Vagina (tissue), 2 donors: ENCODE measurements at regions not wholly inside any gene's neighbourhood (a gene's known extent, or its start where the extent isn't known, plus 50 kb on each side); places are given as distances from the start of the nearest gene placed in this dataset.

ENCODE experiments used
- DNase-seq, 2 donors: peaks; one replicate each; pipeline ENCODE4 v3.0.0-alpha.2; 2017; ENCODE audit errors: extremely low spot score in 2 of 2
- H3K27ac ChIP-seq: fragments of 200-600 bp; sonication (generic); one replicate; pipeline ENCODE4 v1.5.1; 2019
- H3K27me3 ChIP-seq: fragments of 200-600 bp; sonication (generic); one replicate; pipeline ENCODE4 v1.5.1; 2019
- H3K36me3 ChIP-seq, 2 donors: fragments of 200-600 bp; sonication (generic); one replicate each; pipeline ENCODE4 v1.5.1; 2017 to 2019
- H3K4me1 ChIP-seq: fragments of 200-600 bp; sonication (generic); one replicate; pipeline ENCODE4 v1.5.1; 2019
- H3K4me3 ChIP-seq, 2 donors: fragments of 200-600 bp; sonication (generic); 1 replicate in 1 of 2; 2 replicates in 1 of 2; pipeline ENCODE4 v1.5.1; 2016 to 2019
- H3K9me3 ChIP-seq: fragments of 200-600 bp; sonication (generic); one replicate; pipeline ENCODE4 v1.5.1; 2019
- POLR2A ChIP-seq, 2 donors: fragments of 450-650 bp; IDR thresholded peaks; one replicate each; pipeline ENCODE4 v1.6.1; 2017; ENCODE audit warnings: antibody characterized with exemption in 2 of 2, mild to moderate bottlenecking in 2 of 2, moderate library complexity in 2 of 2
- POLR2AphosphoS5 ChIP-seq, 2 donors: sonication (generic); formaldehyde crosslinking; IDR thresholded peaks; one replicate each; pipeline ENCODE4 v1.9.0; 2017; ENCODE audit warnings: antibody characterized with exemption in 2 of 2, mild to moderate bottlenecking in 2 of 2, low read depth in 1 of 2; ENCODE audit not compliant: insufficient read depth in 1 of 2
- intact Hi-C: fragments of 100-400 bp; cut with DNase I; formaldehyde crosslinking; loops from one replicate; pipeline ENCODE4 v1.15.1; 2023
- TF ChIP-seq, protein P1 (sequence below), 3 experiments: fragments of 450-650 bp in 2 of 3; fragments of 200-600 bp in 1 of 3; sonication (generic) in 1 of 3; IDR thresholded peaks; one replicate each; pipeline ENCODE4 v1.5.1; 2017 to 2019; ENCODE audit warnings: antibody characterized with exemption in 3 of 3, mild to moderate bottlenecking in 2 of 3, moderate library complexity in 2 of 3

DNA sequence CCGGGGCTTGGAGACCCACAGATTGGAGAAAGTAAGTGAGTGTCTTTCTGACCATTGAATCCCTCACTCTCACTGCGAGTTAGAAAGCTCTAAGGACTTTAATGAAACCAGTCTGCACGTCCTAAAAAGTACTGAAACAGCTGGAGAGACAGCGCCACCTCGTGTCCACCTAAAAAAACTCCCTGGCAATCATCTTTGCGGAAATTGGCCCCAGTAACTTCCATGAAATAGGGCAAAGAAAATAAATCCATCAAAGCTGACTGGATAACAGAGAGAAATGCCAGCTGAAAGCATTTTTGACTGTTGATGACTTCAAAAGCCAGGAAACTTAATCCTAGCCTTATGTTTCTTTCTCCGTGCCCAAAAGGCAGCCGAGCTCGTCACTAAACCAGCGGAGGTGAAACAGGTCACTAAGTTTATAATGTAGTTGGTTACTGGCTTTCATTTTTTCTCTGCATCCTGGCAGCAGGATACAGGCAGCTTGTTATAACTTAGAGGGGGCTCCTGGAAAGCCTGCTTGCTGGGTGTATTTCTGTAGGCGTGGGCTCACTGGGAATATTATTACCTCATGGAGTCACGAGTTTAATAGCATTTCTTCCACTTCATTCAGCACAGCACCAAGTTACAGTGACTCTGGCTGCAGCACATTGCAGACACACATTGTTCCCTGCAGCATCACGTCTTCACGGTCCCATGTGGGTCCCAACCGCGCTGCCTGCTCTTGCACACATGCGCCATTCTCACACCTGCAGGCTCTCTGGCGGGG, 266.5 kb downstream of the HRH4 start:
- H3K4me3 ChIP-seq = peak overlapping the region; percentile 18 to 33
- peak overlapping the region; percentile 49 for H3K27ac ChIP-seq
- intact Hi-C loops = loop anchor here (10.0 kb wide), 1 partner anchor 132 kb away; no protein-coding TSS in a partner anchor
- no peaks in the 10 kb centered on the region for H3K27me3 ChIP-seq
- peaks cover 10% of the 10 kb centered on the region for H3K4me1 ChIP-seq
- H3K36me3 ChIP-seq = no peaks in the 10 kb centered on the region
- TF ChIP-seq POLR2AphosphoS5 (IDR thresholded peaks at IDR 0.05; ENCODE audit: insufficient read depth in 1 of 2, low read depth in 1 of 2) (peak in 1 of 2 donors; percentile 37), POLR2A (IDR thresholded peaks at IDR 0.05) (no peak)
- TF ChIP-seq, protein P1, sequence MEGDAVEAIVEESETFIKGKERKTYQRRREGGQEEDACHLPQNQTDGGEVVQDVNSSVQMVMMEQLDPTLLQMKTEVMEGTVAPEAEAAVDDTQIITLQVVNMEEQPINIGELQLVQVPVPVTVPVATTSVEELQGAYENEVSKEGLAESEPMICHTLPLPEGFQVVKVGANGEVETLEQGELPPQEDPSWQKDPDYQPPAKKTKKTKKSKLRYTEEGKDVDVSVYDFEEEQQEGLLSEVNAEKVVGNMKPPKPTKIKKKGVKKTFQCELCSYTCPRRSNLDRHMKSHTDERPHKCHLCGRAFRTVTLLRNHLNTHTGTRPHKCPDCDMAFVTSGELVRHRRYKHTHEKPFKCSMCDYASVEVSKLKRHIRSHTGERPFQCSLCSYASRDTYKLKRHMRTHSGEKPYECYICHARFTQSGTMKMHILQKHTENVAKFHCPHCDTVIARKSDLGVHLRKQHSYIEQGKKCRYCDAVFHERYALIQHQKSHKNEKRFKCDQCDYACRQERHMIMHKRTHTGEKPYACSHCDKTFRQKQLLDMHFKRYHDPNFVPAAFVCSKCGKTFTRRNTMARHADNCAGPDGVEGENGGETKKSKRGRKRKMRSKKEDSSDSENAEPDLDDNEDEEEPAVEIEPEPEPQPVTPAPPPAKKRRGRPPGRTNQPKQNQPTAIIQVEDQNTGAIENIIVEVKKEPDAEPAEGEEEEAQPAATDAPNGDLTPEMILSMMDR (IDR thresholded peaks at IDR 0.05) = peak; percentile 37 to 88 (median 76)
- DNase-seq = no peak
- H3K9me3 ChIP-seq = no peaks in the 10 kb centered on the region

DNA sequence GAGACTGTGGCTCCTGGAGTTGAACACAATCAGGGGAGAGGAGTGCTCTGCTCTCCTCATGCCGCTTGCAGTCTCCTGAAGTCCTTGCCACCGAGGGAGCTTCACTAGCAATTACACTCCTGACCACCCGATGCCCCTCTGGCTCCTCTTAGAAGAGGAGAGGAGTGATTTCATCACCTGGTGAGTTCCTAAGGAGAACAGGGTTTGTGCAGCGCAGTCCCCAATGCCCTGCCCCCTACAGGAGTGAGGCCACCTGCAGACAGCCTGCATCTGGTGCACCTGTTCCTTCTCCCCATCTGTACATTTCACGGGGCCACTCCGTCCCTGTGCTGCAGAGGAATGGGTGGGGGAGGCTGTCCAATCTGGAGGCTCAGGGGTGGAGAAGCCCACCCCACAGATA, 267.2 kb downstream of the HRH4 start:
- peaks cover 10% of the 10 kb centered on the region for H3K4me1 ChIP-seq
- TF ChIP-seq, protein P1 (IDR thresholded peaks at IDR 0.05) = no peak
- no peak for TF ChIP-seq POLR2A (IDR thresholded peaks at IDR 0.05)
- H3K27me3 ChIP-seq = no peaks in the 10 kb centered on the region
- H3K4me3 ChIP-seq = no peak overlapping the region
- H3K9me3 ChIP-seq = no peaks in the 10 kb centered on the region
- H3K27ac ChIP-seq = no peak overlapping the region
- DNase-seq = no peak
- intact Hi-C loops = loop anchor here (10.0 kb wide), 1 partner anchor 133 kb away; no protein-coding TSS in a partner anchor
- no peaks in the 10 kb centered on the region for H3K36me3 ChIP-seq

- Histone ChIP-seq H3K4me1 (peaks cover 10% of the 10 kb centered on the region), H3K27ac (no peak overlapping the region), H3K9me3 (no peaks in the 10 kb centered on the region), H3K4me3 (no peak overlapping the region), H3K27me3 (no peaks in the 10 kb centered on the region), H3K36me3 (no peaks in the 10 kb centered on the region)
- intact Hi-C loops = no loop called here
- no peak for DNase-seq
- TF ChIP-seq POLR2AphosphoS5 (IDR thresholded peaks at IDR 0.05; ENCODE audit: insufficient read depth in 1 of 2, low read depth in 1 of 2) = peak in 1 of 2 donors; percentile 8
- TF ChIP-seq POLR2A (IDR thresholded peaks at IDR 0.05) = no peak
Measured at GRCh38 chr18:24731158-24731557, 270.7 kb downstream of the HRH4 start.

DNA sequence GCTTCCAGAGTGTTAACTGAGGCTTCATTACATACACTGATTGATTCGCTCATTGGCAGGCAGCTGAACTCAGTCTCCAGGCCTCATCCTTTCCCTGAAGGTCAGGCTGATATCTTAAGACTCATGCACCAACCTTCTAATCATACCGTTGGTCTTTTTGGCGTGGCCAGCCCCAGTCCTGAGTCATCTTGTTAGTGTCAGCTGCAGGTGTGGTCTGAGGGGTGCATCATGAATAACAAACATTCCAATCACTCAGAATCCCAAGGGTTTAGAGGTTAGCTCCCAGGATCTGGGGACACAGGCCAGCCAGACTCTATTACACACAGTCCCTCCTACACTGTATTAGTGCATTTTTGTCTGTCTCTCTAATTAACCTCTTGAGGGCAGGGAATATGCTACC, 271.5 kb downstream of the HRH4 start:
- Histone ChIP-seq H3K36me3 (no peaks in the 10 kb centered on the region), H3K27ac (no peak overlapping the region), H3K27me3 (no peaks in the 10 kb centered on the region), H3K4me3 (no peak overlapping the region), H3K4me1 (peaks cover 10% of the 10 kb centered on the region), H3K9me3 (no peaks in the 10 kb centered on the region)
- intact Hi-C loops = no loop called here
- TF ChIP-seq, protein P1 (IDR thresholded peaks at IDR 0.05) = no peak
- DNase-seq = no peak

DNA sequence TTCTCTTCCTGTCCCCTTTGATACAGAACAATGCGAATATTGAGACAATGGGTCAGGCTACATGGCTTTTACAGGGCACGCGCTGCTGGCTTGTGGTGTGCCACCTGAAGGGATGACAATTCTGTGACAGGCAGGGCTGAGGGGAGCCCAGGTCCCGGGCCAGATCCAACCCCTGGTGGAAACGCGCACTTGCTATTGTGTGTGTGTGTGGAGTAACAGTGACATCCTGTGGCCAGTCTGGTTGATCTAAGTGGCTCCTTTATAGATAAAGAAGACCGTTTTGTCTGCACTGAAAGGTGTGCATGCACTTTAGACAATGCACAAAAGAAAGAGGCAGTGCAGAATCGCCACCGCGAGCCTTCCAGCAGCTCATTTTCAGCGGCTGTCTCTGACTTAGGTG, 273.6 kb downstream of the HRH4 start:
- H3K4me1 ChIP-seq = peaks cover 8% of the 10 kb centered on the region
- intact Hi-C loops = no loop called here
- DNase-seq = no peak
- no peaks in the 10 kb centered on the region for H3K27me3 ChIP-seq
- H3K36me3 ChIP-seq = no peaks in the 10 kb centered on the region
- no peak overlapping the region for H3K4me3 ChIP-seq
- H3K9me3 ChIP-seq = no peaks in the 10 kb centered on the region
- no peak for TF ChIP-seq POLR2AphosphoS5 (IDR thresholded peaks at IDR 0.05; ENCODE audit: insufficient read depth in 1 of 2, low read depth in 1 of 2)
- no peak overlapping the region for H3K27ac ChIP-seq

DNA sequence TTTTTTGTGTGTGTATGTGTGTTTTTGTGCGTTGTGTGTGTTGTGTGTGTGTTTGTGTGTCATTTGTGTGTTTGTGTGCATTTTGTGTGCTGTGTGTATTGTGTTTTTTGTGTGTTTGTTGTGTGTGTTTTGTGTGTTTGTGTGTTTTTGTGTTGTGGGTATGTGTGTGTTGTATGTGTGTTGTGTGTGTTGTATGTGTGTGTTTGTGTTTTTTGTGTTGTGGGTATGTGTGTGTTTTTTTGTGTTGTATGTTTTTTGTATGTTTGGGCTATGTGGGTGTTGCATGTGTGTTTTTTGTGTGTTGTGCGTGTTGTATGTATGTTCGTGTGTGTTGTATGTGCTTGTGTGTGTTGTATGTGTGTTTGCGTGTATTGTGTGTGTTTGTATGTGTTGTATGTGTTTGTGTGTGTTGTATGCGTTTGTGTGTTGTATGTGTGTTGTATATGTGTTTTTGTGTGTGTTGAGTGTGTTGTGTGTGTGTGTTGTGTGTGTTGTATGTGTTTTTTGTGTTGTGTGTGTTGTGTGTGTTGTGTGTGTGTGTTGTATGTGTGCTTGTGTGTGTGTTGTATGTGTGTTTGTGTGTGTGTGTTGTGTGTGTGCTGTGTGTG, 275.3 kb downstream of the HRH4 start:
- Histone ChIP-seq H3K27ac (peak overlapping the region; percentile 17), H3K9me3 (no peaks in the 10 kb centered on the region), H3K27me3 (no peaks in the 10 kb centered on the region), H3K4me1 (peaks cover 8% of the 10 kb centered on the region), H3K36me3 (no peaks in the 10 kb centered on the region), H3K4me3 (no peak overlapping the region)
- TF ChIP-seq, protein P1 (IDR thresholded peaks at IDR 0.05) = no peak
- TF ChIP-seq POLR2A (IDR thresholded peaks at IDR 0.05) (no peak), POLR2AphosphoS5 (IDR thresholded peaks at IDR 0.05; ENCODE audit: insufficient read depth in 1 of 2, low read depth in 1 of 2) (no peak)
- no peak for DNase-seq
- intact Hi-C loops = no loop called here
